ENCODE measurements at regions not wholly inside any gene's neighbourhood (a gene's known extent, or its start where the extent isn't known, plus 50 kb on each side); places are given as distances from the start of the nearest gene placed in this dataset.

DNA sequence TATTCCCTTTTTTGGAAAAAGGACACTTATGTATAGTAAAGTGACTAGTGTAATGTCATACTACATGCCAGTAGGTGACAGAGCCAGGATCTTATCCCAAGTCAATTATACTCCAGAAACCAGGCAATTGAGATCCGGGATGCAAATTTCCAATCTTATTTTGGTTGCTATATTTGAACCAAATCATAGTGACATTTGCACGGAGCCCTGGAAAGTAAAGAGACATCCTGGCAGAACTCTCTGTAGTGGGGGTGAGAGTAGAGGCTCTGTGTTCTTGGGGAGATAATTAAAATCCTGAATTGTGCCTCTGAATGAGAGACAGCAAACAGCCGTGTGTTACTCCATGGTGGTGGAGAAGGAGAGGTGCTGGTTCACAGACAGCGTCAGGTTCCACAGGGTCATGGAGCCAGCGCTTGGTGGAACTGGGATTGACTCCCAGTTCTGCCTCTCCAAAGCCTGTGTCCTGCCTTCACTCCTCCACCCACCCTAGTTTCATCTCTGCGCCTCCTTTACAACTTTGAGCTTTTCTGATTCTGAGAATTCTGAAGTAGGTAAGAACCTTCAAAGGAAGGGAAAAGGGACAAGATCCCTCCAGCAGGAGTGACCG is 432.3 kb downstream of the PTPRU start:
- no peaks in the 10 kb centered on the region for H3K27me3 ChIP-seq (ENCODE audit: insufficient read depth, low read depth, low read length)
- H3K27ac ChIP-seq (ENCODE audit: low read length), result no peak overlapping the region
- H3K4me3 ChIP-seq (ENCODE audit: low read length), result no peak overlapping the region
- no peak for TF ChIP-seq RAD21 (conservative IDR thresholded peaks at IDR 0.05)
- TF ChIP-seq, protein P1, sequence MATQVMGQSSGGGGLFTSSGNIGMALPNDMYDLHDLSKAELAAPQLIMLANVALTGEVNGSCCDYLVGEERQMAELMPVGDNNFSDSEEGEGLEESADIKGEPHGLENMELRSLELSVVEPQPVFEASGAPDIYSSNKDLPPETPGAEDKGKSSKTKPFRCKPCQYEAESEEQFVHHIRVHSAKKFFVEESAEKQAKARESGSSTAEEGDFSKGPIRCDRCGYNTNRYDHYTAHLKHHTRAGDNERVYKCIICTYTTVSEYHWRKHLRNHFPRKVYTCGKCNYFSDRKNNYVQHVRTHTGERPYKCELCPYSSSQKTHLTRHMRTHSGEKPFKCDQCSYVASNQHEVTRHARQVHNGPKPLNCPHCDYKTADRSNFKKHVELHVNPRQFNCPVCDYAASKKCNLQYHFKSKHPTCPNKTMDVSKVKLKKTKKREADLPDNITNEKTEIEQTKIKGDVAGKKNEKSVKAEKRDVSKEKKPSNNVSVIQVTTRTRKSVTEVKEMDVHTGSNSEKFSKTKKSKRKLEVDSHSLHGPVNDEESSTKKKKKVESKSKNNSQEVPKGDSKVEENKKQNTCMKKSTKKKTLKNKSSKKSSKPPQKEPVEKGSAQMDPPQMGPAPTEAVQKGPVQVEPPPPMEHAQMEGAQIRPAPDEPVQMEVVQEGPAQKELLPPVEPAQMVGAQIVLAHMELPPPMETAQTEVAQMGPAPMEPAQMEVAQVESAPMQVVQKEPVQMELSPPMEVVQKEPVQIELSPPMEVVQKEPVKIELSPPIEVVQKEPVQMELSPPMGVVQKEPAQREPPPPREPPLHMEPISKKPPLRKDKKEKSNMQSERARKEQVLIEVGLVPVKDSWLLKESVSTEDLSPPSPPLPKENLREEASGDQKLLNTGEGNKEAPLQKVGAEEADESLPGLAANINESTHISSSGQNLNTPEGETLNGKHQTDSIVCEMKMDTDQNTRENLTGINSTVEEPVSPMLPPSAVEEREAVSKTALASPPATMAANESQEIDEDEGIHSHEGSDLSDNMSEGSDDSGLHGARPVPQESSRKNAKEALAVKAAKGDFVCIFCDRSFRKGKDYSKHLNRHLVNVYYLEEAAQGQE (IDR thresholded peaks at IDR 0.05; ENCODE audit: borderline replicate concordance), result no peak
- TF ChIP-seq SMC3 (conservative IDR thresholded peaks at IDR 0.05; ENCODE audit: poor library complexity), result no peak
- H3K79me2 ChIP-seq (replicated peaks; ENCODE audit: insufficient read depth, low read length), result no peaks in the 10 kb centered on the region
- no peaks in the 10 kb centered on the region for H3K9me3 ChIP-seq (ENCODE audit: low read length)
- no peak overlapping the region for H3K4me2 ChIP-seq (ENCODE audit: low read length)
- no peaks in the 10 kb centered on the region for H3K9me2 ChIP-seq (ENCODE audit: insufficient read depth, low read length)
- H4K20me1 ChIP-seq (ENCODE audit: insufficient read depth), result no peaks in the 10 kb centered on the region
- H3F3A ChIP-seq (ENCODE audit: insufficient read depth, low read length, poor library complexity, severe bottlenecking), result no peaks in the 10 kb centered on the region
- no peak overlapping the region for H3K9ac ChIP-seq (ENCODE audit: low read length)
- no peak overlapping the region for H2AFZ ChIP-seq (ENCODE audit: low read depth, low read length)
- no peaks in the 10 kb centered on the region for H3K36me3 ChIP-seq (ENCODE audit: insufficient read depth, low read length)

DNA sequence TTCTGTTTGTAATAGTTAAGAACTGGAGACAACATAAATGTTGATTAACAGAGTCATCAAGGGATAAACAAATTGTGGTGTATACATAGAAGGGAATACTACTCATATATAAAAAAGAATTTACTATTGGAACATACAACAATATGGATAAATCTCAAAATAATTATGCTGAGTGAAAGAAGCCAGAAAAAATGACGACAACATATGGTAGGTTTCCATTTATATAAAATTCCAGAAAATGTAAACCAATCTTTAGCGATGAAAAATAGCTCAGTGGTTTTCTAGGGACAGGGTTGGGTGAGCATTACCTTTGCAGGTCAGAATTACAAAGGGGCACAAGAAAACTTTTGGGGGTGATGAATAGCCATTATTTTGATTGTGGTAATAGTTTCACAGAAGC is 431.6 kb downstream of the PTPRU start:
- no peaks in the 10 kb centered on the region for H3K9me2 ChIP-seq (ENCODE audit: insufficient read depth, low read length)
- no peak overlapping the region for H3K9ac ChIP-seq (ENCODE audit: low read length)
- no peak overlapping the region for H3K27ac ChIP-seq (ENCODE audit: low read length)
- H3K79me2 ChIP-seq (replicated peaks; ENCODE audit: insufficient read depth, low read length), result no peaks in the 10 kb centered on the region
- H3K4me2 ChIP-seq (ENCODE audit: low read length), result no peak overlapping the region
- no peaks in the 10 kb centered on the region for H3K36me3 ChIP-seq (ENCODE audit: insufficient read depth, low read length)
- H3K4me3 ChIP-seq (ENCODE audit: low read length), result no peak overlapping the region
- H2AFZ ChIP-seq (ENCODE audit: low read depth, low read length), result no peak overlapping the region
- no peaks in the 10 kb centered on the region for H3F3A ChIP-seq (ENCODE audit: insufficient read depth, low read length, poor library complexity, severe bottlenecking)
- no peaks in the 10 kb centered on the region for H4K20me1 ChIP-seq (ENCODE audit: insufficient read depth)
- no peaks in the 10 kb centered on the region for H3K27me3 ChIP-seq (ENCODE audit: insufficient read depth, low read depth, low read length)
- TF ChIP-seq EZH2 (IDR thresholded peaks at IDR 0.05; ENCODE audit: borderline replicate concordance, insufficient read depth, low read length, poor library complexity, severe bottlenecking), result no peak
- no peak for TF ChIP-seq RAD21 (conservative IDR thresholded peaks at IDR 0.05)
- TF ChIP-seq CTCF (IDR thresholded peaks at IDR 0.05; ENCODE audit: poor library complexity, severe bottlenecking), result no peak
- TF ChIP-seq POLR2AphosphoS5 (IDR thresholded peaks at IDR 0.05), result no peak
- no peak for TF ChIP-seq MXI1 (conservative IDR thresholded peaks at IDR 0.05; ENCODE audit: poor library complexity, severe bottlenecking)
- no peak for TF ChIP-seq EP300 (conservative IDR thresholded peaks at IDR 0.05; ENCODE audit: poor library complexity, severe bottlenecking)
- TF ChIP-seq SMC3 (conservative IDR thresholded peaks at IDR 0.05; ENCODE audit: poor library complexity), result no peak
- no peak for TF ChIP-seq TAF1 (IDR thresholded peaks at IDR 0.05; ENCODE audit: low read depth)
- TF ChIP-seq, protein P1 (IDR thresholded peaks at IDR 0.05; ENCODE audit: borderline replicate concordance), result no peak
- no peaks in the 10 kb centered on the region for H3K9me3 ChIP-seq (ENCODE audit: low read length)

Data from neural cell (in vitro differentiated cells).